NCI-H187 (cell line): ENCODE measurements at regions not wholly inside any gene's neighbourhood (a gene's known extent, or its start where the extent isn't known, plus 50 kb on each side); places are given as distances from the start of the nearest gene placed in this dataset.

Experiments
- DNase-seq, 2 experiments: peaks; one replicate each; lab custom pipeline; 2025; lab: John Stamatoyannopoulos, UW

GRCh38 chr19:32104153-32104849 is 241.1 kb upstream of the ZNF507 start:
- DNase-seq: no peak

- no peak for DNase-seq
Measured at GRCh38 chr19:32104850-32105235, 240.6 kb upstream of the ZNF507 start.

- no peak for DNase-seq
Measured at GRCh38 chr19:32105527-32106310, 239.7 kb upstream of the ZNF507 start.

GRCh38 chr19:32122258-32122657 is 223.2 kb upstream of the ZNF507 start:
- DNase-seq: no peak

GRCh38 chr19:32123355-32123940 is 222.0 kb upstream of the ZNF507 start:
- DNase-seq: no peak

GRCh38 chr19:32124585-32124984 is 220.8 kb upstream of the ZNF507 start:
- DNase-seq: no peak

- no peak for DNase-seq
Measured at GRCh38 chr19:32129141-32129540, 216.3 kb upstream of the ZNF507 start.

- DNase-seq: no peak
Measured at GRCh38 chr19:32130332-32130731, 215.1 kb upstream of the ZNF507 start.

GRCh38 chr19:32131005-32131404 is 214.4 kb upstream of the ZNF507 start:
- DNase-seq: no peak

GRCh38 chr19:32138416-32138815 is 207.0 kb upstream of the ZNF507 start:
- no peak for DNase-seq

GRCh38 chr19:32141840-32142511 is 203.4 kb upstream of the ZNF507 start:
- DNase-seq: no peak

- no peak for DNase-seq
Measured at GRCh38 chr19:32146664-32147063, 198.7 kb upstream of the ZNF507 start.

GRCh38 chr19:32150605-32151004 is 194.8 kb upstream of the ZNF507 start:
- no peak for DNase-seq

GRCh38 chr19:32154418-32154817 is 191.0 kb upstream of the ZNF507 start:
- no peak for DNase-seq

- DNase-seq: no peak
Measured at GRCh38 chr19:32164384-32164992, 180.9 kb upstream of the ZNF507 start.

- DNase-seq: no peak
Measured at GRCh38 chr19:32165141-32165540, 180.3 kb upstream of the ZNF507 start.

GRCh38 chr19:32165750-32166149 is 179.7 kb upstream of the ZNF507 start:
- DNase-seq: no peak

GRCh38 chr19:32166238-32166637 is 179.2 kb upstream of the ZNF507 start:
- no peak for DNase-seq

GRCh38 chr19:32168111-32168510 is 177.3 kb upstream of the ZNF507 start:
- DNase-seq: no peak

GRCh38 chr19:32168606-32169005 is 176.8 kb upstream of the ZNF507 start:
- DNase-seq: no peak

- DNase-seq: no peak
Measured at GRCh38 chr19:32171719-32172151, 173.7 kb upstream of the ZNF507 start.

- no peak for DNase-seq
Measured at GRCh38 chr19:32172566-32173160, 172.7 kb upstream of the ZNF507 start.
